Natural killer cell treated with Interleukin-12 subunit alpha and Interleukin-12 subunit beta and Interleukin-15 and Interleukin-18, amount 100 ng/mL, for 72 hours (primary cell): ENCODE measurements at regions not wholly inside any gene's neighbourhood (a gene's known extent, or its start where the extent isn't known, plus 50 kb on each side); places are given as distances from the start of the nearest gene placed in this dataset.

ENCODE experiments used
- ATAC-seq, 2 donors: fragments of 150-1000 bp; cut with Tn5 transposase in 1 of 2; sonication (Bioruptor Pico), chemical (Tn5 transposase) in 1 of 2; 2 replicates each; pipeline ENCODE4 v1.10.0; 2021
- DNase-seq: peaks from one replicate; pipeline ENCODE4 v3.0.0; 2022; ENCODE audit warnings: low spot score
- H3K27ac Mint-ChIP-seq, 2 donors: 1 replicate in 1 of 2; 2 replicates in 1 of 2; pipeline ENCODE4 v1.8.0; 2022; ENCODE audit warnings: mixed read lengths in 2 of 2, mild to moderate bottlenecking in 1 of 2, moderate library complexity in 1 of 2
- H3K27me3 Mint-ChIP-seq, 2 donors: 1 replicate in 1 of 2; 2 replicates in 1 of 2; pipeline ENCODE4 v1.8.0; 2022; ENCODE audit warnings: mixed read lengths in 2 of 2
- H3K36me3 Mint-ChIP-seq: one replicate; pipeline ENCODE4 v1.8.0; 2022; ENCODE audit warnings: mixed read lengths
- H3K4me1 Mint-ChIP-seq, 2 donors: 1 replicate in 1 of 2; 2 replicates in 1 of 2; pipeline ENCODE4 v1.8.0; 2022; ENCODE audit warnings: low read depth in 2 of 2, mixed read lengths in 2 of 2, mild to moderate bottlenecking in 1 of 2
- H3K4me3 Mint-ChIP-seq: one replicate; pipeline ENCODE4 v1.8.0; 2022; ENCODE audit warnings: mixed read lengths
- H3K9me3 Mint-ChIP-seq: 2 replicates; pipeline ENCODE4 v1.8.0; 2022; ENCODE audit warnings: mixed read lengths

DNA sequence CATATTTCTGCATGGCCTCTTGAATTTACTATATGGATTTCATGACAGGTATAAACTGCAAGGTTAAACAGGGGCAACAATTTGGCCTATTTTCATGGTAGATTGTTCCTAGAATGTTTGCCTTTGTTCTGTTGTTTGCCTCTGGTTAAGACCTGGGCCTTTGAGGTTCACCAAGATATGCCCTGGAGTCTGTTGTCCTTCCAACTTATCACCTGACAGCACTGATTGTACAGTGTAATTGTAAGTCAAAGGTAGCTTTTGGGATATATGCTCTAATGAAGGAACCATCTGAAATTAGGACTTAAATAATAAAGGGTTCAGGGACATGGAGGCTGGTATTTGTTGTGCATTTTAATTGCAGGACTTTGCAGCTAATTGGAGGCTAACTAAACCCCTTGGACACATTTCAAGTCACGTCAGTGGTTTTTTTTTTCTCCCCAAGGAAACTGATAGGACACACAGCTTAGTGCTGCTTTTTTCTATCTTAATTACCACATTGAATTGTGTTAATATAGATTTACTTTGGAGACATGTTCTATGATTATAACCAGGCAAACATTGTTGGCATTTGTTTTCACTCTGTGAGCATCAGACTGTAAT lies 771.2 kb upstream of the LINC00305 start:
- Mint-ChIP-seq H3K9me3 (peaks cover 11% of the 10 kb centered on the region), H3K27ac (no peak overlapping the region)

DNA sequence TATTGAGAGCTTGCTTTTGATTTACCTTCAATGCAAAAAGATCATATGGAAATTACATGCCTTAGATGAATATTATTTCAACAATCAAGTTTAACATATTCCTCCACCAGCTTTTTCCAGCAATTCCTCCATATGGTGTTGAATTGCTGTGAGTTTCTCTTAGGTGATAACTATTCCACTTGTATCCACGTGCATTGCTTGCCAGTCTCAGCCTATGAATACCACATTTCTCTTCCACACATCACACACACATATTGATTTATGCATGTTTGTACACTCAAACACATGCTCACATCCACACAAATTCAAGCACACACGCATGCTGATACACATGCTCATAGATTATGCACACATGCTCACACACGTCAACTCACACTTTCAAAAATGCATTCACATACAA lies 770.0 kb upstream of the LINC00305 start:
- Mint-ChIP-seq H3K4me1 (no peaks in the 10 kb centered on the region), H3K36me3 (no peaks in the 10 kb centered on the region), H3K27me3 (no peaks in the 10 kb centered on the region), H3K27ac (no peak overlapping the region), H3K9me3 (peaks cover 10% of the 10 kb centered on the region), H3K4me3 (no peak overlapping the region)
- no peak for DNase-seq
- no peak for ATAC-seq

More for the DNA sequence above, 771.2 kb upstream of the LINC00305 start:
- no peak overlapping the region for H3K4me3 Mint-ChIP-seq
- ATAC-seq (no peak), DNase-seq (no peak)
- no peaks in the 10 kb centered on the region for H3K36me3 Mint-ChIP-seq
- no peaks in the 10 kb centered on the region for H3K27me3 Mint-ChIP-seq
- H3K4me1 Mint-ChIP-seq, result no peaks in the 10 kb centered on the region

DNA sequence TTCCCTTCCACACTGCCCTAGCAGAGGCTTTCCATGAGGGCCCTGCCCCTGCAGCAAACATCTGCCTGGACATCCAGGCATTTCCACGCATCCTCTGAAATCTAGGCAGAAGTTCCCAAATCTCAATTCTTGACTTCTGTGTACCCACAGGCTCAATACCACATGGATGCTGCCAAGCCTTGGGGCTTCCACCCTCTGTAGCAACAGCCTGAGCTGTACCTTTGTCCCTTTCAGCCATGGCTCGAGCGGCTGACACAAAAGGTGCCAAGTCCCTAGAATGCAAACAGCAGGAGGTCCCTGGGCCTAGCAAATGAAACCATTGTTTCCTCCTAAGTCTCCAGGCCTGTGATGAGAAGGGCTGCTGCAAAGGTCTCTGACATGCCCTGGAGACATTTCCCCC lies 744.5 kb upstream of the LINC00305 start:
- no peaks in the 10 kb centered on the region for H3K4me1 Mint-ChIP-seq
- ATAC-seq (no peak), DNase-seq (no peak)
- H3K36me3 Mint-ChIP-seq, result no peaks in the 10 kb centered on the region
- no peak overlapping the region for H3K27ac Mint-ChIP-seq
- peaks cover 11% of the 10 kb centered on the region for H3K9me3 Mint-ChIP-seq
- H3K4me3 Mint-ChIP-seq, result no peak overlapping the region
- no peaks in the 10 kb centered on the region for H3K27me3 Mint-ChIP-seq

DNA sequence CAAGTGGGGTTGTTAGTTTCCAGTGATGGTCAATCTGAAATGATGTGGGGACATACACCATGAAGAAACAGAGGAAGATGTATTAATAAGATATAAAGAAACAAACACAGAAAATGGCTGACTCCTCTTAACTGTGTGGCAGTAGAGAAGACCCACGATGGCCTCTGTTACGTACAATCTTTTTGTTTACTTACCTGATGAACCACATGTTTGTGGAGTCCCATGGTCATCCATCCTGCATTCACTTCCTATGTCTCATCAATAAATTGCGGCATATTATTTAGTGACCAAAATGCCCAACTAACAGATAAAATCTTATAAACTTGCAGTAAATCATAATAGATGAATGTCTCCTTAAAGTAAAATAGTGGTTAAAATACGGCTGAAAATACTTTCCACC lies 740.1 kb upstream of the LINC00305 start:
- H3K36me3 Mint-ChIP-seq, result no peaks in the 10 kb centered on the region

DNA sequence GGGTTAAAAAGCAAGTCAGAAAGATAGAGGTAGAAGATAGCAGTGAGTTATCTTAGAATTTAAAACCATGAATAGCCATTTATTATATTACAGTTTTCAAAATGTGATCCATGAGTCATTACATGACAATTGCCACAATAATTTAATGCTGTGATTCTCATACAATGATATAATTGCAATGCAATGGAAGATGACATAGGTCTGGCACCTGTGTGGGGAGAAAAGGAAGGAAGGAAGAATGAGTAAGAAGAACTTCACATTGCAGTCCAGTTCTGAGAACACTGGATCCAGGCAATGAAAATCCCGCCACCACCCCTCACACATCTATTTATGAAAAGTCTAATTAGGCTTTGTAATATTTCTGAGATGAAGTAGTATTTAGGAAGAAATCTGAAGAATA lies 738.1 kb upstream of the LINC00305 start:
- no peak overlapping the region for H3K4me3 Mint-ChIP-seq
- no peaks in the 10 kb centered on the region for H3K27me3 Mint-ChIP-seq
- DNase-seq (no peak), ATAC-seq (no peak)
- H3K36me3 Mint-ChIP-seq, result no peaks in the 10 kb centered on the region
- H3K4me1 Mint-ChIP-seq, result no peaks in the 10 kb centered on the region
- H3K9me3 Mint-ChIP-seq, result peaks cover 2% of the 10 kb centered on the region
- H3K27ac Mint-ChIP-seq, result no peak overlapping the region

More for the DNA sequence above, 740.1 kb upstream of the LINC00305 start:
- no peaks in the 10 kb centered on the region for H3K4me1 Mint-ChIP-seq
- no peaks in the 10 kb centered on the region for H3K27me3 Mint-ChIP-seq
- H3K4me3 Mint-ChIP-seq, result no peak overlapping the region
- ATAC-seq (no peak), DNase-seq (no peak)
- peaks cover 2% of the 10 kb centered on the region for H3K9me3 Mint-ChIP-seq
- H3K27ac Mint-ChIP-seq, result no peak overlapping the region

DNA sequence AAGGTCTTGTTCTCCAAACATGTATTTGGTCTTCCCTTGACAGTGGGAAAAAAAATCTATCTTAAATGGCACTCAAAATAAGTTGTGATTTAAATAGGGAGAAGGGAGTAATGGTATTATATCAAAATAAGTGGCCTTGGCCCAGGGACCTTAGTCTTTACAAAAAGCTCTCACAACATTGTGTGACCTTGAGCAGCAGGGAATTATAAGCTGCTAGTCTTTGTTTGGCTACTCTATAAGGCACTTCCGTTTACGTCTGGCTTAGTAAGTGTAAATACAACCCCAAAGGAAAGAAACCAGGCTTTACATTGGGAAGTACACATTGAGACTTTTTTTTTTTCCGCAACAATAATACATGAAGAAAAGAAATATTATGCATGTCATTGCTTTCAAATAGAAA lies 734.0 kb upstream of the LINC00305 start:
- DNase-seq, result no peak
- Mint-ChIP-seq H3K9me3 (peaks cover 3% of the 10 kb centered on the region), H3K27ac (no peak overlapping the region), H3K4me3 (no peak overlapping the region), H3K36me3 (no peaks in the 10 kb centered on the region), H3K27me3 (no peaks in the 10 kb centered on the region), H3K4me1 (no peaks in the 10 kb centered on the region)
- no peak for ATAC-seq

GRCh38 chr18:64876833-64877232 lies 727.9 kb upstream of the LINC00305 start:
- Mint-ChIP-seq H3K36me3 (peaks cover 6% of the 10 kb centered on the region), H3K4me3 (no peak overlapping the region), H3K27me3 (no peaks in the 10 kb centered on the region), H3K9me3 (peaks cover 13% of the 10 kb centered on the region), H3K27ac (no peak overlapping the region), H3K4me1 (no peaks in the 10 kb centered on the region)
- no peak for ATAC-seq
- no peak for DNase-seq

GRCh38 chr18:64872710-64873458 lies 724.0 kb upstream of the LINC00305 start:
- peaks cover 20% of the 10 kb centered on the region for H3K9me3 Mint-ChIP-seq
- no peak for DNase-seq
- no peak overlapping the region for H3K27ac Mint-ChIP-seq
- peaks cover 6% of the 10 kb centered on the region for H3K36me3 Mint-ChIP-seq
- ATAC-seq, result no peak
- H3K4me1 Mint-ChIP-seq, result no peaks in the 10 kb centered on the region
- H3K4me3 Mint-ChIP-seq, result no peak overlapping the region
- no peaks in the 10 kb centered on the region for H3K27me3 Mint-ChIP-seq

- peaks cover 10% of the 10 kb centered on the region for H3K9me3 Mint-ChIP-seq
- no peak overlapping the region for H3K4me3 Mint-ChIP-seq
- no peak for DNase-seq
- no peak overlapping the region for H3K27ac Mint-ChIP-seq
- H3K4me1 Mint-ChIP-seq, result no peaks in the 10 kb centered on the region
- ATAC-seq, result no peak
- H3K36me3 Mint-ChIP-seq, result peaks cover 4% of the 10 kb centered on the region
- H3K27me3 Mint-ChIP-seq, result no peaks in the 10 kb centered on the region
Observed at GRCh38 chr18:64854112-64854511, 705.2 kb upstream of the LINC00305 start.

GRCh38 chr18:64852281-64852680 lies 703.4 kb upstream of the LINC00305 start:
- H3K4me3 Mint-ChIP-seq, result no peak overlapping the region
- no peaks in the 10 kb centered on the region for H3K4me1 Mint-ChIP-seq
- H3K27ac Mint-ChIP-seq, result no peak overlapping the region
- no peaks in the 10 kb centered on the region for H3K27me3 Mint-ChIP-seq
- H3K9me3 Mint-ChIP-seq, result peaks cover 14% of the 10 kb centered on the region
- no peaks in the 10 kb centered on the region for H3K36me3 Mint-ChIP-seq
- no peak for DNase-seq
- no peak for ATAC-seq

- H3K4me1 Mint-ChIP-seq, result no peaks in the 10 kb centered on the region
- H3K4me3 Mint-ChIP-seq, result no peak overlapping the region
- peaks cover 17% of the 10 kb centered on the region for H3K9me3 Mint-ChIP-seq
- no peaks in the 10 kb centered on the region for H3K27me3 Mint-ChIP-seq
- DNase-seq (no peak), ATAC-seq (no peak)
- H3K27ac Mint-ChIP-seq, result no peak overlapping the region
- H3K36me3 Mint-ChIP-seq, result no peaks in the 10 kb centered on the region
Observed at GRCh38 chr18:64851726-64852125, 702.8 kb upstream of the LINC00305 start.

GRCh38 chr18:64850791-64851190 lies 701.9 kb upstream of the LINC00305 start:
- ATAC-seq (no peak), DNase-seq (no peak)
- Mint-ChIP-seq H3K4me1 (no peaks in the 10 kb centered on the region), H3K27me3 (no peaks in the 10 kb centered on the region), H3K4me3 (no peak overlapping the region), H3K27ac (no peak overlapping the region), H3K9me3 (peaks cover 17% of the 10 kb centered on the region), H3K36me3 (no peaks in the 10 kb centered on the region)

- no peak overlapping the region for H3K27ac Mint-ChIP-seq
- no peaks in the 10 kb centered on the region for H3K36me3 Mint-ChIP-seq
- peaks cover 4% of the 10 kb centered on the region for H3K9me3 Mint-ChIP-seq
- no peaks in the 10 kb centered on the region for H3K27me3 Mint-ChIP-seq
- no peak for DNase-seq
- H3K4me1 Mint-ChIP-seq, result no peaks in the 10 kb centered on the region
- no peak overlapping the region for H3K4me3 Mint-ChIP-seq
- ATAC-seq, result no peak
Observed at GRCh38 chr18:64840911-64841701, 692.2 kb upstream of the LINC00305 start.

DNA sequence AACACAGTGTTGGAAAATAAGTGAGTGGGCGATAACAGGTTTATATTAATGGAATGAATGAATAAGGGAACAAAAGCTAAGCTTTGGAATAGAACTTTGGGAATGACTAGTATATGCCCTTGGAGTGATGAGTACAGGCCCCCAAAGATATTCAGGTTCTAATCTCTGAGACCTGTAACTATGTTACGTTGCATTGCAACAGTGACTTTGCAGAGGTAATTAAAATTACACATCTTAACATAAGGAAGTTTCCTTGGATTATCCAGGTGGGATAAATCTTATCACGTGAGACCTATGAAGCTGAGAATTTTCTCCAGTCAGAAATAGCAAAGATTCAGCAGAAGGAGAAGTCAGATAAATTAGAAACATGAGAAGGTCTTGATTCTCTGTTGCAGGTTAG lies 661.5 kb upstream of the LINC00305 start:
- H3K27me3 Mint-ChIP-seq, result no peaks in the 10 kb centered on the region
- H3K9me3 Mint-ChIP-seq, result peaks cover 25% of the 10 kb centered on the region
- peaks cover 20% of the 10 kb centered on the region for H3K36me3 Mint-ChIP-seq
- no peak for ATAC-seq
- H3K4me1 Mint-ChIP-seq, result no peaks in the 10 kb centered on the region
- H3K4me3 Mint-ChIP-seq, result no peak overlapping the region
- no peak overlapping the region for H3K27ac Mint-ChIP-seq
- no peak for DNase-seq
